Activated naive CD4-positive, alpha-beta T cell treated with anti-CD3 and anti-CD28 coated beads for 36 hours (primary cell): ENCODE measurements at regions not wholly inside any gene's neighbourhood (a gene's known extent, or its start where the extent isn't known, plus 50 kb on each side); places are given as distances from the start of the nearest gene placed in this dataset.
"Not testable (repeated sequence)": the region's sequence is repeated elsewhere in the genome, so short reads cannot be mapped to it uniquely, and the experiment has no call there.

ENCODE experiments used
- CTCF ChIA-PET: fragments of 350-600 bp; sonication (Branson Sonifier 250); formaldehyde crosslinking; loops from one replicate; lab custom pipeline; 2021; ENCODE audit warnings: antibody characterized with exemption; lab: Charles Lee
- DNase-seq: peaks from one replicate; pipeline ENCODE4 v3.0.0-alpha.2; 2020
- H3K27ac Mint-ChIP-seq: one replicate; pipeline ENCODE4 v1.8.0; 2021; ENCODE audit warnings: mild to moderate bottlenecking, mixed read lengths
- H3K27me3 Mint-ChIP-seq: one replicate; pipeline ENCODE4 v1.8.0; 2021; ENCODE audit warnings: low read depth, mixed read lengths
- H3K36me3 Mint-ChIP-seq: one replicate; pipeline ENCODE4 v1.8.0; 2021; ENCODE audit warnings: low read depth, mixed read lengths
- H3K4me1 Mint-ChIP-seq: one replicate; pipeline ENCODE4 v1.8.0; 2021; ENCODE audit warnings: low read depth, mixed read lengths
- H3K4me3 Mint-ChIP-seq: one replicate; pipeline ENCODE4 v1.8.0; 2021; ENCODE audit warnings: mild to moderate bottlenecking, moderate library complexity, mixed read lengths
- H3K9me3 Mint-ChIP-seq: one replicate; pipeline ENCODE4 v1.8.0; 2021; ENCODE audit warnings: mixed read lengths
- intact Hi-C: fragments of 100-400 bp; cut with micrococcal nuclease; formaldehyde crosslinking; loops from one replicate; pipeline ENCODE4 v1.15.1; 2023

GRCh38 chr6:63496361-63496804 lies 75.9 kb upstream of the LOC128125822 start:
- CTCF ChIA-PET, result no interaction called here
- H3K9me3 Mint-ChIP-seq, result no peaks in the 10 kb centered on the region
- intact Hi-C loops, result no loop called here

GRCh38 chr6:63502156-63502555 lies 70.1 kb upstream of the LOC128125822 start:
- CTCF ChIA-PET, result no interaction called here
- no peaks in the 10 kb centered on the region for H3K9me3 Mint-ChIP-seq
- H3K4me3 Mint-ChIP-seq, result no peak overlapping the region
- H3K36me3 Mint-ChIP-seq, result no peaks in the 10 kb centered on the region
- no peak overlapping the region for H3K27ac Mint-ChIP-seq
- H3K4me1 Mint-ChIP-seq, result peaks cover 4% of the 10 kb centered on the region
- DNase-seq, result no peak
- intact Hi-C loops, result no loop called here
- peaks cover 4% of the 10 kb centered on the region for H3K27me3 Mint-ChIP-seq

More at GRCh38 chr6:63496361-63496804, 75.9 kb upstream of the LOC128125822 start:
- Mint-ChIP-seq H3K36me3 (no peaks in the 10 kb centered on the region), H3K4me3 (no peak overlapping the region), H3K27ac (no peak overlapping the region), H3K27me3 (peaks cover 7% of the 10 kb centered on the region), H3K4me1 (peaks cover 2% of the 10 kb centered on the region)
- DNase-seq, result no peak

- peaks cover 1% of the 10 kb centered on the region for H3K27me3 Mint-ChIP-seq
- H3K36me3 Mint-ChIP-seq, result no peaks in the 10 kb centered on the region
- no peak overlapping the region for H3K27ac Mint-ChIP-seq
- CTCF ChIA-PET, result no interaction called here
- H3K4me1 Mint-ChIP-seq, result peaks cover 4% of the 10 kb centered on the region
- no peaks in the 10 kb centered on the region for H3K9me3 Mint-ChIP-seq
- DNase-seq, result no peak
- H3K4me3 Mint-ChIP-seq, result no peak overlapping the region
- intact Hi-C loops, result no loop called here
Measured at GRCh38 chr6:63503199-63503598, 69.1 kb upstream of the LOC128125822 start.

GRCh38 chr6:63504777-63505384 lies 67.4 kb upstream of the LOC128125822 start:
- Mint-ChIP-seq H3K36me3 (no peaks in the 10 kb centered on the region), H3K27me3 (no peaks in the 10 kb centered on the region), H3K27ac (no peak overlapping the region), H3K4me1 (peaks cover 4% of the 10 kb centered on the region), H3K9me3 (no peaks in the 10 kb centered on the region), H3K4me3 (no peak overlapping the region)
- intact Hi-C loops, result no loop called here
- CTCF ChIA-PET, result interaction anchor here (0.7 kb wide), 1 partner anchor 629 kb away, joined by 5 read pairs; no protein-coding TSS in a partner anchor
- no peak for DNase-seq

- DNase-seq, result no peak
- Mint-ChIP-seq H3K4me3 (no peak overlapping the region), H3K36me3 (no peaks in the 10 kb centered on the region), H3K4me1 (peaks cover 4% of the 10 kb centered on the region), H3K27ac (no peak overlapping the region), H3K9me3 (no peaks in the 10 kb centered on the region), H3K27me3 (no peaks in the 10 kb centered on the region)
- CTCF ChIA-PET, result no interaction called here
- intact Hi-C loops, result no loop called here
Measured at GRCh38 chr6:63507096-63507495, 65.2 kb upstream of the LOC128125822 start.

GRCh38 chr6:63509652-63510352 lies 62.5 kb upstream of the LOC128125822 start:
- CTCF ChIA-PET, result no interaction called here
- intact Hi-C loops, result no loop called here
- Mint-ChIP-seq H3K4me1 (peaks cover 3% of the 10 kb centered on the region), H3K27me3 (no peaks in the 10 kb centered on the region), H3K9me3 (no peaks in the 10 kb centered on the region), H3K4me3 (no peak overlapping the region), H3K27ac (no peak overlapping the region), H3K36me3 (no peaks in the 10 kb centered on the region)
- DNase-seq, result no peak

GRCh38 chr6:63510353-63510686 lies 62.0 kb upstream of the LOC128125822 start:
- Mint-ChIP-seq H3K27me3 (no peaks in the 10 kb centered on the region), H3K4me3 (no peak overlapping the region), H3K27ac (no peak overlapping the region), H3K4me1 (no peaks in the 10 kb centered on the region), H3K9me3 (no peaks in the 10 kb centered on the region), H3K36me3 (no peaks in the 10 kb centered on the region)
- no peak for DNase-seq
- CTCF ChIA-PET, result no interaction called here
- intact Hi-C loops, result no loop called here

- intact Hi-C loops, result no loop called here
- H3K4me1 Mint-ChIP-seq, result no peaks in the 10 kb centered on the region
- CTCF ChIA-PET, result no interaction called here
- H3K9me3 Mint-ChIP-seq, result no peaks in the 10 kb centered on the region
- no peak for DNase-seq
- no peak overlapping the region for H3K27ac Mint-ChIP-seq
- no peaks in the 10 kb centered on the region for H3K36me3 Mint-ChIP-seq
- H3K4me3 Mint-ChIP-seq, result no peak overlapping the region
- no peaks in the 10 kb centered on the region for H3K27me3 Mint-ChIP-seq
Measured at GRCh38 chr6:63510849-63511248, 61.4 kb upstream of the LOC128125822 start.

GRCh38 chr6:63514488-63515173 lies 57.6 kb upstream of the LOC128125822 start:
- no peak for DNase-seq
- Mint-ChIP-seq H3K27me3 (no peaks in the 10 kb centered on the region), H3K9me3 (no peaks in the 10 kb centered on the region), H3K4me1 (peaks cover 6% of the 10 kb centered on the region), H3K27ac (no peak overlapping the region), H3K36me3 (no peaks in the 10 kb centered on the region), H3K4me3 (no peak overlapping the region)
- CTCF ChIA-PET, result no interaction called here
- intact Hi-C loops, result no loop called here

GRCh38 chr6:63515227-63515626 lies 57.1 kb upstream of the LOC128125822 start:
- intact Hi-C loops, DNase-seq, H3K4me1 Mint-ChIP-seq, H3K27ac Mint-ChIP-seq, H3K27me3 Mint-ChIP-seq, H3K4me3 Mint-ChIP-seq, H3K9me3 Mint-ChIP-seq, CTCF ChIA-PET, H3K36me3 Mint-ChIP-seq: not testable (repeated sequence)

GRCh38 chr6:63516186-63516944 lies 55.9 kb upstream of the LOC128125822 start:
- DNase-seq, result no peak
- H3K36me3 Mint-ChIP-seq, result no peaks in the 10 kb centered on the region
- H3K27ac Mint-ChIP-seq, result no peak overlapping the region
- CTCF ChIA-PET, result no interaction called here
- no peak overlapping the region for H3K4me3 Mint-ChIP-seq
- no peaks in the 10 kb centered on the region for H3K9me3 Mint-ChIP-seq
- peaks cover 6% of the 10 kb centered on the region for H3K4me1 Mint-ChIP-seq
- no peaks in the 10 kb centered on the region for H3K27me3 Mint-ChIP-seq
- intact Hi-C loops, result no loop called here

- Mint-ChIP-seq H3K27me3 (no peaks in the 10 kb centered on the region), H3K36me3 (no peaks in the 10 kb centered on the region), H3K9me3 (no peaks in the 10 kb centered on the region), H3K4me3 (no peak overlapping the region), H3K4me1 (peaks cover 6% of the 10 kb centered on the region), H3K27ac (no peak overlapping the region)
- intact Hi-C loops, result no loop called here
- no peak for DNase-seq
- CTCF ChIA-PET, result no interaction called here
Measured at GRCh38 chr6:63517221-63517620, 55.1 kb upstream of the LOC128125822 start.
